GM06990 (cell line): ENCODE measurements at regions not wholly inside any gene's neighbourhood (a gene's known extent, or its start where the extent isn't known, plus 50 kb on each side); places are given as distances from the start of the nearest gene placed in this dataset.

Experiments
- DNase-seq: peaks from one replicate; pipeline ENCODE4 v3.0.0-alpha.2; 2011; ENCODE audit not compliant: insufficient read length; ENCODE audit errors: extremely low read depth
- H3K27me3 ChIP-seq: replicated peaks from 2 replicates; pipeline ENCODE4 v1.6.0; 2011; ENCODE audit warnings: low read length; ENCODE audit not compliant: control insufficient read depth, insufficient read depth
- H3K36me3 ChIP-seq: 2 replicates; pipeline ENCODE4 v1.5.1; 2011; ENCODE audit warnings: low read length; ENCODE audit not compliant: control insufficient read depth, insufficient read depth
- H3K4me3 ChIP-seq: replicated peaks from 2 replicates; pipeline ENCODE4 v1.5.1; 2011; ENCODE audit warnings: low read depth, mild to moderate bottlenecking, control low read depth, low read length
- CTCF ChIP-seq: IDR thresholded peaks from 2 replicates; pipeline ENCODE4 v1.5.1; 2011; ENCODE audit warnings: low read length, control low read depth, mild to moderate bottlenecking, inconsistent platforms; ENCODE audit not compliant: insufficient read depth, poor library complexity, severe bottlenecking

GRCh38 chr16:65494609-65495008 lies 372.7 kb upstream of the CDH11 start:
- Histone ChIP-seq H3K4me3 (no peak overlapping the region), H3K36me3 (no peaks in the 10 kb centered on the region), H3K27me3 (no peaks in the 10 kb centered on the region)
- DNase-seq, result no peak
- no peak for TF ChIP-seq CTCF

- no peak for TF ChIP-seq CTCF
- Histone ChIP-seq H3K4me3 (no peak overlapping the region), H3K36me3 (no peaks in the 10 kb centered on the region), H3K27me3 (no peaks in the 10 kb centered on the region)
- DNase-seq, result no peak
Measured at GRCh38 chr16:65494080-65494479, 372.2 kb upstream of the CDH11 start.

GRCh38 chr16:65490286-65490685 lies 368.4 kb upstream of the CDH11 start:
- Histone ChIP-seq H3K36me3 (no peaks in the 10 kb centered on the region), H3K4me3 (no peak overlapping the region), H3K27me3 (no peaks in the 10 kb centered on the region)
- TF ChIP-seq CTCF, result no peak
- DNase-seq, result no peak

GRCh38 chr16:65489531-65490023 lies 367.7 kb upstream of the CDH11 start:
- Histone ChIP-seq H3K36me3 (no peaks in the 10 kb centered on the region), H3K4me3 (no peak overlapping the region), H3K27me3 (no peaks in the 10 kb centered on the region)
- no peak for TF ChIP-seq CTCF
- no peak for DNase-seq

GRCh38 chr16:65487231-65487630 lies 365.4 kb upstream of the CDH11 start:
- no peak for DNase-seq
- Histone ChIP-seq H3K27me3 (no peaks in the 10 kb centered on the region), H3K36me3 (no peaks in the 10 kb centered on the region), H3K4me3 (no peak overlapping the region)
- TF ChIP-seq CTCF, result no peak

- DNase-seq, result no peak
- no peak overlapping the region for H3K4me3 ChIP-seq
- no peaks in the 10 kb centered on the region for H3K36me3 ChIP-seq
- H3K27me3 ChIP-seq, result no peaks in the 10 kb centered on the region
- TF ChIP-seq CTCF, result no peak
Measured at GRCh38 chr16:65481956-65482355, 360.1 kb upstream of the CDH11 start.
